ENCODE measurements at regions not wholly inside any gene's neighbourhood (a gene's known extent, or its start where the extent isn't known, plus 50 kb on each side); places are given as distances from the start of the nearest gene placed in this dataset.

DNA sequence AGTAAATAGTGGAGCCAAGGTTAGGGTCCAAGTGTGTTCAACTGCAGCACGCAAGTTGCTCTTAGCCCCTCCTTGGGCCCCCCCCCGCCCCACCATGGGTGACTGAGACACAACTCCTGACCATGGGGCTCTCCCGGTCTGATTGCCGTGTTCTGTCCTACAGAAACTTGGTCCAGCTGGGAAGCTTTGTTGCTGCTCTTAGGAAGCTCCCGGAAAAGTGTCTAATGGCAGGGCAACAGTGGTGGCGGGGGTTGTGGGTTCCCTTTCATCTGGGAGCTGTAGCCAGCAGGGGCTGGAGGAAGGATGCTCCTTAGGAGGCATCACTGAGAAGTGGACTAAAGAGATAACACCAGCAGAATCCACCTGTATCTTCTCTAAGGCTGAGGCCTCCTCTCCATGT, 111.1 kb downstream of the CYP26B1 start (continued):
- TF ChIP-seq SMAD9 (CRISPR knock-in tag; IDR thresholded peaks at IDR 0.05) (no peak), ZNF207 (IDR thresholded peaks at IDR 0.05; ENCODE audit: borderline replicate concordance) (no peak), ZNF713 (CRISPR knock-in tag; IDR thresholded peaks at IDR 0.05) (no peak), RBM39 (IDR thresholded peaks at IDR 0.05; ENCODE audit: low read depth, low read length, poor library complexity, severe bottlenecking) (no peak), MED8 (CRISPR knock-in tag; IDR thresholded peaks at IDR 0.05; ENCODE audit: insufficient replicate concordance) (no peak), NR2F2 (IDR thresholded peaks at IDR 0.05; ENCODE audit: borderline replicate concordance, low read depth) (no peak), ZSCAN20 (CRISPR knock-in tag; IDR thresholded peaks at IDR 0.05; ENCODE audit: borderline replicate concordance) (no peak)
- TF ChIP-seq, protein P1, sequence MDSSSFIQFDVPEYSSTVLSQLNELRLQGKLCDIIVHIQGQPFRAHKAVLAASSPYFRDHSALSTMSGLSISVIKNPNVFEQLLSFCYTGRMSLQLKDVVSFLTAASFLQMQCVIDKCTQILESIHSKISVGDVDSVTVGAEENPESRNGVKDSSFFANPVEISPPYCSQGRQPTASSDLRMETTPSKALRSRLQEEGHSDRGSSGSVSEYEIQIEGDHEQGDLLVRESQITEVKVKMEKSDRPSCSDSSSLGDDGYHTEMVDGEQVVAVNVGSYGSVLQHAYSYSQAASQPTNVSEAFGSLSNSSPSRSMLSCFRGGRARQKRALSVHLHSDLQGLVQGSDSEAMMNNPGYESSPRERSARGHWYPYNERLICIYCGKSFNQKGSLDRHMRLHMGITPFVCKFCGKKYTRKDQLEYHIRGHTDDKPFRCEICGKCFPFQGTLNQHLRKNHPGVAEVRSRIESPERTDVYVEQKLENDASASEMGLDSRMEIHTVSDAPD (CRISPR knock-in tag; IDR thresholded peaks at IDR 0.05), result no peak
- TF ChIP-seq, protein P2, sequence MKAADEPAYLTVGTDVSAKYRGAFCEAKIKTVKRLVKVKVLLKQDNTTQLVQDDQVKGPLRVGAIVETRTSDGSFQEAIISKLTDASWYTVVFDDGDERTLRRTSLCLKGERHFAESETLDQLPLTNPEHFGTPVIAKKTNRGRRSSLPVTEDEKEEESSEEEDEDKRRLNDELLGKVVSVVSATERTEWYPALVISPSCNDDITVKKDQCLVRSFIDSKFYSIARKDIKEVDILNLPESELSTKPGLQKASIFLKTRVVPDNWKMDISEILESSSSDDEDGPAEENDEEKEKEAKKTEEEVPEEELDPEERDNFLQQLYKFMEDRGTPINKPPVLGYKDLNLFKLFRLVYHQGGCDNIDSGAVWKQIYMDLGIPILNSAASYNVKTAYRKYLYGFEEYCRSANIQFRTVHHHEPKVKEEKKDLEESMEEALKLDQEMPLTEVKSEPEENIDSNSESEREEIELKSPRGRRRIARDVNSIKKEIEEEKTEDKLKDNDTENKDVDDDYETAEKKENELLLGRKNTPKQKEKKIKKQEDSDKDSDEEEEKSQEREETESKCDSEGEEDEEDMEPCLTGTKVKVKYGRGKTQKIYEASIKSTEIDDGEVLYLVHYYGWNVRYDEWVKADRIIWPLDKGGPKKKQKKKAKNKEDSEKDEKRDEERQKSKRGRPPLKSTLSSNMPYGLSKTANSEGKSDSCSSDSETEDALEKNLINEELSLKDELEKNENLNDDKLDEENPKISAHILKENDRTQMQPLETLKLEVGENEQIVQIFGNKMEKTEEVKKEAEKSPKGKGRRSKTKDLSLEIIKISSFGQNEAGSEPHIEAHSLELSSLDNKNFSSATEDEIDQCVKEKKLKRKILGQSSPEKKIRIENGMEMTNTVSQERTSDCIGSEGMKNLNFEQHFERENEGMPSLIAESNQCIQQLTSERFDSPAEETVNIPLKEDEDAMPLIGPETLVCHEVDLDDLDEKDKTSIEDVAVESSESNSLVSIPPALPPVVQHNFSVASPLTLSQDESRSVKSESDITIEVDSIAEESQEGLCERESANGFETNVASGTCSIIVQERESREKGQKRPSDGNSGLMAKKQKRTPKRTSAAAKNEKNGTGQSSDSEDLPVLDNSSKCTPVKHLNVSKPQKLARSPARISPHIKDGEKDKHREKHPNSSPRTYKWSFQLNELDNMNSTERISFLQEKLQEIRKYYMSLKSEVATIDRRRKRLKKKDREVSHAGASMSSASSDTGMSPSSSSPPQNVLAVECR (CRISPR knock-in tag; IDR thresholded peaks at IDR 0.05; ENCODE audit: borderline replicate concordance), result no peak
- TF ChIP-seq, protein P3, sequence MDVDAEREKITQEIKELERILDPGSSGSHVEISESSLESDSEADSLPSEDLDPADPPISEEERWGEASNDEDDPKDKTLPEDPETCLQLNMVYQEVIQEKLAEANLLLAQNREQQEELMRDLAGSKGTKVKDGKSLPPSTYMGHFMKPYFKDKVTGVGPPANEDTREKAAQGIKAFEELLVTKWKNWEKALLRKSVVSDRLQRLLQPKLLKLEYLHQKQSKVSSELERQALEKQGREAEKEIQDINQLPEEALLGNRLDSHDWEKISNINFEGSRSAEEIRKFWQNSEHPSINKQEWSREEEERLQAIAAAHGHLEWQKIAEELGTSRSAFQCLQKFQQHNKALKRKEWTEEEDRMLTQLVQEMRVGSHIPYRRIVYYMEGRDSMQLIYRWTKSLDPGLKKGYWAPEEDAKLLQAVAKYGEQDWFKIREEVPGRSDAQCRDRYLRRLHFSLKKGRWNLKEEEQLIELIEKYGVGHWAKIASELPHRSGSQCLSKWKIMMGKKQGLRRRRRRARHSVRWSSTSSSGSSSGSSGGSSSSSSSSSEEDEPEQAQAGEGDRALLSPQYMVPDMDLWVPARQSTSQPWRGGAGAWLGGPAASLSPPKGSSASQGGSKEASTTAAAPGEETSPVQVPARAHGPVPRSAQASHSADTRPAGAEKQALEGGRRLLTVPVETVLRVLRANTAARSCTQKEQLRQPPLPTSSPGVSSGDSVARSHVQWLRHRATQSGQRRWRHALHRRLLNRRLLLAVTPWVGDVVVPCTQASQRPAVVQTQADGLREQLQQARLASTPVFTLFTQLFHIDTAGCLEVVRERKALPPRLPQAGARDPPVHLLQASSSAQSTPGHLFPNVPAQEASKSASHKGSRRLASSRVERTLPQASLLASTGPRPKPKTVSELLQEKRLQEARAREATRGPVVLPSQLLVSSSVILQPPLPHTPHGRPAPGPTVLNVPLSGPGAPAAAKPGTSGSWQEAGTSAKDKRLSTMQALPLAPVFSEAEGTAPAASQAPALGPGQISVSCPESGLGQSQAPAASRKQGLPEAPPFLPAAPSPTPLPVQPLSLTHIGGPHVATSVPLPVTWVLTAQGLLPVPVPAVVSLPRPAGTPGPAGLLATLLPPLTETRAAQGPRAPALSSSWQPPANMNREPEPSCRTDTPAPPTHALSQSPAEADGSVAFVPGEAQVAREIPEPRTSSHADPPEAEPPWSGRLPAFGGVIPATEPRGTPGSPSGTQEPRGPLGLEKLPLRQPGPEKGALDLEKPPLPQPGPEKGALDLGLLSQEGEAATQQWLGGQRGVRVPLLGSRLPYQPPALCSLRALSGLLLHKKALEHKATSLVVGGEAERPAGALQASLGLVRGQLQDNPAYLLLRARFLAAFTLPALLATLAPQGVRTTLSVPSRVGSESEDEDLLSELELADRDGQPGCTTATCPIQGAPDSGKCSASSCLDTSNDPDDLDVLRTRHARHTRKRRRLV (CRISPR knock-in tag; IDR thresholded peaks at IDR 0.05), result no peak

Data from HepG2 (cell line).